ACC112 (cell line): ENCODE measurements at regions not wholly inside any gene's neighbourhood (a gene's known extent, or its start where the extent isn't known, plus 50 kb on each side); places are given as distances from the start of the nearest gene placed in this dataset.

Source experiments
- H2AFZ ChIP-seq: fragments of 200-600 bp; sonication (generic); one replicate; pipeline ENCODE4 v1.6.0; 2017; ENCODE audit warnings: antibody characterized with exemption, low read length; ENCODE audit not compliant: unreplicated experiment
- H3K27ac ChIP-seq: fragments of 200-600 bp; sonication (generic); 2 replicates; pipeline ENCODE4 v1.5.1; 2014; ENCODE audit warnings: low read depth, mild to moderate bottlenecking, antibody characterized with exemption, low read length, moderate library complexity
- H3K27me3 ChIP-seq: fragments of 200-600 bp; sonication (generic); 2 replicates; pipeline ENCODE4 v1.6.1; 2014; ENCODE audit warnings: mild to moderate bottlenecking, antibody characterized with exemption, low read length, moderate library complexity, mixed read lengths; ENCODE audit not compliant: insufficient read depth
- H3K36me3 ChIP-seq: fragments of 200-600 bp; sonication (generic); 2 replicates; pipeline ENCODE4 v1.6.1; 2016; ENCODE audit warnings: mild to moderate bottlenecking, antibody characterized with exemption, low read length, moderate library complexity, mixed read lengths; ENCODE audit not compliant: insufficient read depth
- H3K4me1 ChIP-seq: fragments of 200-600 bp; sonication (generic); one replicate; pipeline ENCODE4 v1.6.1; 2016; ENCODE audit warnings: low read length, mixed read lengths; ENCODE audit not compliant: insufficient read depth, unreplicated experiment, control insufficient read depth
- H3K4me3 ChIP-seq: fragments of 200-600 bp; sonication (generic); 2 replicates; pipeline ENCODE4 v1.5.1; 2014; ENCODE audit warnings: mild to moderate bottlenecking, low read depth, low read length
- H3K79me2 ChIP-seq: fragments of 200-600 bp; sonication (generic); one replicate; pipeline ENCODE4 v1.6.0; 2016; ENCODE audit warnings: low read length; ENCODE audit not compliant: control insufficient read depth, unreplicated experiment, insufficient read depth

DNA sequence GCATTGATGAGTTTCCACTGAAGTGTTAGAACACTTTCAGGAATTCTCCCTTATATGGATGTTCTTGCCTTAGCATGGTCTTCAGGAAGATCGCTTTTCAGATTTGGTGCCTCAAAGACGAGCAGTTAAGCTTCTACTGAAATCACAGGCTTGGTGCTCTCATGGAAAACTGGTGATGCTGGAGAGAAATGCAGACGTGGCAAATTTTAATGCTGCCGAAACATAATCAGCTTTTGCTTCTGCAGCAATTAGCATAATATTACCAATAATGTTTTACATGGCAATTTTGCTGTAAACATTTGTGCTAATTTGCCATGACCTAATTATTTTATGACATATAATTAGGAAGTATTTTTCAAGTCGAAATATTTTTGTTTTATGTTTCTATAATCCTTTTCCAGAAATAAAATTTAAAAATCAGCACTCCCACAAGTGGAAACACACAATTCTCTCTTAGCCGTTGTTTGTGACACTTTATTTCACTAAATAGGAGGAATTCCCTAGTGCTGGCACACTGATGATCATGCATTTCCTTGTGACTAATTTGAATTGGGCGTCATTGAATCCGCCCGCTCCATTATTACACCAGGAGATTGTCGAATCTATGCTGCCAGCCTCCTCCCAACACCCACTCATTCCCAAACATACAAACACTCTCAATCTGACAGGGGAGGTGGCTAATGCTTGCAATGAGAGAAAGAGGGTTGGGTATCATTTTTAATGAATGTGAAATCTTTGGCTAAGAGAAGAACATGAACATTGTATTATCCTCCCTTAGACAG, 506.8 kb upstream of the PPP2R3A start:
- H3K4me3 ChIP-seq, result no peak overlapping the region
- H3K36me3 ChIP-seq, result no peaks in the 10 kb centered on the region
- H3K4me1 ChIP-seq, result no peaks in the 10 kb centered on the region
- no peak overlapping the region for H2AFZ ChIP-seq
- H3K27ac ChIP-seq, result no peak overlapping the region
- H3K79me2 ChIP-seq, result no peaks in the 10 kb centered on the region
- no peaks in the 10 kb centered on the region for H3K27me3 ChIP-seq

- Histone ChIP-seq H3K27me3 (no peaks in the 10 kb centered on the region), H3K36me3 (no peaks in the 10 kb centered on the region), H3K4me1 (no peaks in the 10 kb centered on the region), H3K79me2 (no peaks in the 10 kb centered on the region), H3K27ac (no peak overlapping the region), H2AFZ (no peak overlapping the region), H3K4me3 (no peak overlapping the region)
These were observed 505.3 kb upstream of the PPP2R3A start for GRCh38 chr3:135460273-135460672.

GRCh38 chr3:135471911-135472310, 493.6 kb upstream of the PPP2R3A start:
- H2AFZ ChIP-seq, result no peak overlapping the region
- no peak overlapping the region for H3K4me3 ChIP-seq
- H3K4me1 ChIP-seq, result no peaks in the 10 kb centered on the region
- H3K36me3 ChIP-seq, result no peaks in the 10 kb centered on the region
- no peaks in the 10 kb centered on the region for H3K79me2 ChIP-seq
- H3K27me3 ChIP-seq, result no peaks in the 10 kb centered on the region
- no peak overlapping the region for H3K27ac ChIP-seq

GRCh38 chr3:135473449-135473848, 492.1 kb upstream of the PPP2R3A start:
- no peaks in the 10 kb centered on the region for H3K79me2 ChIP-seq
- no peaks in the 10 kb centered on the region for H3K4me1 ChIP-seq
- no peaks in the 10 kb centered on the region for H3K27me3 ChIP-seq
- H3K27ac ChIP-seq, result no peak overlapping the region
- no peaks in the 10 kb centered on the region for H3K36me3 ChIP-seq
- H2AFZ ChIP-seq, result no peak overlapping the region
- no peak overlapping the region for H3K4me3 ChIP-seq

- no peak overlapping the region for H2AFZ ChIP-seq
- no peaks in the 10 kb centered on the region for H3K27me3 ChIP-seq
- no peak overlapping the region for H3K27ac ChIP-seq
- H3K4me3 ChIP-seq, result no peak overlapping the region
- H3K36me3 ChIP-seq, result no peaks in the 10 kb centered on the region
- H3K79me2 ChIP-seq, result no peaks in the 10 kb centered on the region
- no peaks in the 10 kb centered on the region for H3K4me1 ChIP-seq
These were observed 478.3 kb upstream of the PPP2R3A start for GRCh38 chr3:135487261-135487660.

- Histone ChIP-seq H3K36me3 (no peaks in the 10 kb centered on the region), H3K27ac (no peak overlapping the region), H3K4me1 (no peaks in the 10 kb centered on the region), H3K27me3 (no peaks in the 10 kb centered on the region), H3K79me2 (no peaks in the 10 kb centered on the region), H2AFZ (no peak overlapping the region), H3K4me3 (no peak overlapping the region)
These were observed 475.2 kb upstream of the PPP2R3A start for GRCh38 chr3:135490219-135490915.

DNA sequence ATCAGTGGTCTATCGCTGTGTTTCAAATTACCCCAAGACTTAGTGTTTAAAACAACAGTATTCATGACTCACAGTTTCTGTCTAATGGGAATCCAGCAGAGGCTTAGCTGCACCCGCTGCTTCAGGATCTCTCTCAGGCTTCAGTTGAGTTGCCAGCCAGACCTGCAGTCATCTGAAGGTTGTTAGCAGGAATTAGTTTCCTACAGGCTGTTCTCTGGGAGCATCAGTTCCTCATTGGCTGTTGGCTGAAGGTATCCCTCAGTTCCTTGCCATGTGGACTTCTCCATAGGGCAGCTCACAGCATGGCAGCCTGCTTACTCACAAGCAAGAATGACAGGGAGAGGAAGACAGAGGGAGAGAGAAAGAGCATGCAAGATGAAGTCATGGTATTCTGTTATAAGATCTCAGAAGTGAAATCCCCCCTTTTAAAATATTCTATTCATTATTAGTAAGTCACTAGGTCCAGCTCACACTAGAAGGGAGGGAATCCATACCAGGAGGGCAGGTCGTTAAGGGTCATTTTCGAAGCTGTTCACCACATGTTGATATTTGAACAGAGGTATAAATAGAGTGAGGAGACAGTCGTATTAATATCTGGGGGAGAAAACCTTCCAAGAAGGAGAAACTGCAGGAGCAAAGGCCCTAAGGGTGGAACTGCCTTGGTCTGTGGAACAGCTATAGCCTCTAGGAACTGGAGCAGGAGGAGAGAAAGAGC, 473.9 kb upstream of the PPP2R3A start:
- no peaks in the 10 kb centered on the region for H3K79me2 ChIP-seq
- no peaks in the 10 kb centered on the region for H3K36me3 ChIP-seq
- no peaks in the 10 kb centered on the region for H3K27me3 ChIP-seq
- H3K4me1 ChIP-seq, result no peaks in the 10 kb centered on the region
- no peak overlapping the region for H3K27ac ChIP-seq
- no peak overlapping the region for H3K4me3 ChIP-seq
- H2AFZ ChIP-seq, result no peak overlapping the region

GRCh38 chr3:135495891-135496290, 469.6 kb upstream of the PPP2R3A start:
- Histone ChIP-seq H3K27me3 (no peaks in the 10 kb centered on the region), H3K79me2 (no peaks in the 10 kb centered on the region), H3K4me3 (no peak overlapping the region), H3K36me3 (no peaks in the 10 kb centered on the region), H2AFZ (no peak overlapping the region), H3K27ac (no peak overlapping the region), H3K4me1 (no peaks in the 10 kb centered on the region)

DNA sequence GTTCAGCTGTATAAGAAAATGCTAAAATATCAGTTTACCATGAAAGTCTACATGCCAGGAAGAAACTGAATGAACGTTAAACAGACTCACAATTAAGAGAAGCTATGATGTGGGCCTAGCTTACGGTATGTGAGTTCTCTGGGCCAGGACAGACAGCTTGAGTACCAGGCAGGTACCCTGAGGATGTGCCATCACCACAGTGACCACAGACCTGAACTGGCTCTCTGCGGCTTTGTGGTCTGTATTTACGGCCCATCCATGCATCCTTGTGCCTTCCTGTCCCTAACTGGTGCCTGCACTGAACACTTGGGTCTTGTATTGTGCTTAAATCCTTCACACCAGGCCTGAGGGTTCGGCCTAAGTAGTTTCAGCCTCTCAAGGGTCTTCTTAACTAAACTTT, 467.5 kb upstream of the PPP2R3A start:
- no peak overlapping the region for H3K27ac ChIP-seq
- no peak overlapping the region for H3K4me3 ChIP-seq
- H3K4me1 ChIP-seq, result no peaks in the 10 kb centered on the region
- no peak overlapping the region for H2AFZ ChIP-seq
- H3K36me3 ChIP-seq, result no peaks in the 10 kb centered on the region
- no peaks in the 10 kb centered on the region for H3K79me2 ChIP-seq
- H3K27me3 ChIP-seq, result no peaks in the 10 kb centered on the region; the same call in 1 of the 2 replicates

DNA sequence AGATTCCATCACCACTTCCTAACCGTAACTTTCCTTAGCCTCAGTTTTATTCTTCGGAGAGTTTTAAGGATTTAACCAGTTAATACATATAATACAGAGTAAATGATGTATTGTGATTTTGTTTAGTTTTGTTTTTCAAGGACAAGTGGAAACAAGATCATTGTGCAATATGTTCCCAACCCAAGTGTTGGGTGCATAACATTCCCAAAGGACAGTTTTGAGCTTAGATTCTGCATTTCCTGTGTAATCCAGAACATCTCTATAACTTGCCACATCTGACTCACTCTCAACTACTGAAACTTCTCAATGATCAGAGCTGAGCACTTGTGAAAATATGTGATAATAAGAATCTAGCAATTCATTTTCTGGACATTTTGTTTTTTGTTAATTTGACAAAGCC, 466.1 kb upstream of the PPP2R3A start:
- no peaks in the 10 kb centered on the region for H3K36me3 ChIP-seq
- no peak overlapping the region for H3K4me3 ChIP-seq
- H3K27ac ChIP-seq, result no peak overlapping the region
- H3K4me1 ChIP-seq, result no peaks in the 10 kb centered on the region
- H3K79me2 ChIP-seq, result no peaks in the 10 kb centered on the region
- no peak overlapping the region for H2AFZ ChIP-seq
- no peaks in the 10 kb centered on the region; the same call in 1 of the 2 replicates for H3K27me3 ChIP-seq
